K562 (cell line): ENCODE measurements at regions not wholly inside any gene's neighbourhood (a gene's known extent, or its start where the extent isn't known, plus 50 kb on each side); places are given as distances from the start of the nearest gene placed in this dataset.

ENCODE experiments used
- CBX1 ChIP-seq: sonication (generic); IDR thresholded peaks from 2 replicates; pipeline ENCODE4 v1.6.1; 2016; ENCODE audit warnings: antibody characterized with exemption, low read depth, mild to moderate bottlenecking
- ETV6 ChIP-seq, 3 experiments: fragments of 150-350 bp in 1 of 3; sonication (generic) in 1 of 3; formaldehyde crosslinking in 1 of 3; IDR thresholded peaks; 2 replicates each; pipeline versions ENCODE4 v1.6.1 to v1.8.0; 2014 to 2022; ENCODE audit warnings: borderline replicate concordance in 2 of 3, low read depth in 2 of 3, antibody characterized with exemption in 1 of 3, low read length in 1 of 3, mild to moderate bottlenecking in 1 of 3, missing genetic modification reagents in 1 of 3
- PRDM10 ChIP-seq: fragments of 450-650 bp; IDR thresholded peaks from 2 replicates; pipeline ENCODE4 v1.6.1; 2018; ENCODE audit not compliant: partially characterized antibody
- RAD51 ChIP-seq: fragments of 450-650 bp; IDR thresholded peaks from 2 replicates; pipeline ENCODE4 v1.7.1; 2016; ENCODE audit warnings: low read depth, mild to moderate bottlenecking, borderline replicate concordance

- TF ChIP-seq PRDM10 = no peak
- no peak for TF ChIP-seq CBX1
- no peak for TF ChIP-seq ETV6 (IDR thresholded peaks at IDR 0.05; ENCODE audit: borderline replicate concordance in 1 of 2, low read depth in 2 of 2, low read length in 1 of 2)
- no peak for TF ChIP-seq ETV6 (CRISPR knock-in tag; IDR thresholded peaks at IDR 0.05; ENCODE audit: borderline replicate concordance)
- TF ChIP-seq RAD51 = no peak
These were observed 61.3 kb downstream of the FOXL3 start for GRCh38 chr7:351256-351655.
